Nephron (organoid): ENCODE measurements at regions not wholly inside any gene's neighbourhood (a gene's known extent, or its start where the extent isn't known, plus 50 kb on each side); places are given as distances from the start of the nearest gene placed in this dataset.

Experiments
- H3K27ac Mint-ChIP-seq, 3 experiments: 2 replicates each; pipeline ENCODE4 v1.8.0; 2020; ENCODE audit warnings: mixed read lengths in 3 of 3, mild to moderate bottlenecking in 2 of 3, moderate library complexity in 1 of 3
- H3K27me3 Mint-ChIP-seq: 2 replicates; pipeline ENCODE4 v1.8.0; 2021; ENCODE audit warnings: low read depth, mild to moderate bottlenecking, moderate library complexity, mixed read lengths
- H3K36me3 Mint-ChIP-seq: 2 replicates; pipeline ENCODE4 v1.8.0; 2020; ENCODE audit warnings: low read depth, mixed read lengths
- H3K4me1 Mint-ChIP-seq: 2 replicates; pipeline ENCODE4 v1.8.0; 2020; ENCODE audit warnings: mixed read lengths
- H3K4me3 Mint-ChIP-seq, 3 experiments: 2 replicates each; pipeline ENCODE4 v1.8.0; 2020; ENCODE audit warnings: mild to moderate bottlenecking in 3 of 3, mixed read lengths in 3 of 3, moderate library complexity in 2 of 3
- H3K9me3 Mint-ChIP-seq: 2 replicates; pipeline ENCODE4 v1.8.0; 2020; ENCODE audit warnings: mixed read lengths
- TF ChIP-seq, protein P1 (sequence below), 3 experiments: fragments of 200-600 bp; sonication (generic); IDR thresholded peaks; one replicate each; pipeline ENCODE4 v1.5.0; 2021; ENCODE audit warnings: antibody characterized with exemption in 3 of 3; ENCODE audit not compliant: unreplicated experiment in 3 of 3

DNA sequence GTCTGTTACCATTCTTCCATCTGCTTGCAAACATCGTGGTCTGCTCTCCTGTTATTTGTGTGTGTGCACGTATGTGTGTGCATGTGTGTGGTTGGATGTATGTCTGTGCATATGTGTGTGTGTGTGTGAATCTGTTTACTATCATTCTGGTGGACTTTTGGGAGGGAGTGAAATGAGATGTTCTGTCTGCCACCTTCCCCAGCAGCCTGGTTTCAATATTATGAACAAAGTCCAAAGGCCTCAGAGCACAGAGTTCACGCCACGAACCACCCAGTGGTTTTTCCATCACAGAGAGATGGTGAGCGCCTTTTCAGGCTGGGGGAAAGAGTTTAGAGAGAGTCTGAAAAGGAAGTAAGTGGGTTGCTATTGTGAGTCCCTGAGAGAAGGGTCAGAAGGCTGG lies 67.1 kb upstream of the YWHAQ start:
- Mint-ChIP-seq H3K36me3 (no peaks in the 10 kb centered on the region), H3K9me3 (peaks cover 14% of the 10 kb centered on the region), H3K4me3 (no peak overlapping the region), H3K27ac (no peak overlapping the region), H3K4me1 (no peaks in the 10 kb centered on the region), H3K27me3 (peaks cover 4% of the 10 kb centered on the region)
- TF ChIP-seq, protein P1, sequence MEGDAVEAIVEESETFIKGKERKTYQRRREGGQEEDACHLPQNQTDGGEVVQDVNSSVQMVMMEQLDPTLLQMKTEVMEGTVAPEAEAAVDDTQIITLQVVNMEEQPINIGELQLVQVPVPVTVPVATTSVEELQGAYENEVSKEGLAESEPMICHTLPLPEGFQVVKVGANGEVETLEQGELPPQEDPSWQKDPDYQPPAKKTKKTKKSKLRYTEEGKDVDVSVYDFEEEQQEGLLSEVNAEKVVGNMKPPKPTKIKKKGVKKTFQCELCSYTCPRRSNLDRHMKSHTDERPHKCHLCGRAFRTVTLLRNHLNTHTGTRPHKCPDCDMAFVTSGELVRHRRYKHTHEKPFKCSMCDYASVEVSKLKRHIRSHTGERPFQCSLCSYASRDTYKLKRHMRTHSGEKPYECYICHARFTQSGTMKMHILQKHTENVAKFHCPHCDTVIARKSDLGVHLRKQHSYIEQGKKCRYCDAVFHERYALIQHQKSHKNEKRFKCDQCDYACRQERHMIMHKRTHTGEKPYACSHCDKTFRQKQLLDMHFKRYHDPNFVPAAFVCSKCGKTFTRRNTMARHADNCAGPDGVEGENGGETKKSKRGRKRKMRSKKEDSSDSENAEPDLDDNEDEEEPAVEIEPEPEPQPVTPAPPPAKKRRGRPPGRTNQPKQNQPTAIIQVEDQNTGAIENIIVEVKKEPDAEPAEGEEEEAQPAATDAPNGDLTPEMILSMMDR (IDR thresholded peaks at IDR 0.05; ENCODE audit: unreplicated experiment in 3 of 3) = no peak

DNA sequence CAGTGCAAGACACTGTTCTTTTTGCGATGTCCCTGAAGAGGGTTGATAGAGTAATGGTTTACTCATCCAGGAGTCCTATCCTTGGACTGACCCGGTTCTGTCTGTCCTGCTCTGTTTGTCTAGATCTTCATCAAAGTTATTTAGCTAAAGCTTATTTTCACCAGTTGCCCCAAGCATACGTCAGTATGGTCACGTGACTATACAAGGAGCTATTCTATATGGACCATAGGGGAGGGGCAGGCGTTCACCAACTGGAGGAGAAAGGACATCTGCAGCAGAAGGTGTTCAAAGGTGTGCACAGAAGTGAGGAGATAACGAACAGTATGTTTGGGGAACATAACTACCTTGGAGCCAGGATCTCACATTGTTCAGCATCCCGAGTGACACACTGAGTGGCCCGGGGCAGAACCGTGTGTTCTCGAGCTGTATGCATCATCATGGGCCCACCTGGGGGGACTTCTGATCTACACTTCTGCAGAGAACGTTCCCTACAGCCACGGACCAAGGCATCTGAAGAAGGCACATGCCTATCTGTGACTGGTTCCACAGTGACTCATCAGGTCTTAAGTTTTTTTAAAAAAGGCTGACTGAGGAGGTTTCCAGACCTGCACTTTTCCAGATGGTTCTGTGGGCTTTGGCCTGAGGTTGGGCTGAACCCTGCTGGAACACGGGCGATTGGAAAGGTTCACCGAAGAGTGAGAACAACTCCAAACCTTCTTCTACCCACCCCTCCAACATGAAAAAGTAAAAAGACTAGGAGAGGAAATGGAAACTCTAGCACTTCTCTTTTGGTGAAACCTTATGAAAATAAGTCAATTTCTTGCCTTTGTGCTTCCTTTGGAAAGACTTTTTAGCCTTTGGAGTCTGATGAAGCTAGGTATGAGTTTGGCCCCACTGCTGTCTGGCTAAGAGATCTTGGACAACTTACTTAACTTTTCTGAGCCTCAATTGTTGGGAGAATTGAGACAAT lies 68.6 kb upstream of the YWHAQ start:
- Mint-ChIP-seq H3K27me3 (peaks cover 4% of the 10 kb centered on the region), H3K9me3 (peaks cover 14% of the 10 kb centered on the region), H3K27ac (no peak overlapping the region), H3K4me1 (no peaks in the 10 kb centered on the region), H3K4me3 (no peak overlapping the region), H3K36me3 (no peaks in the 10 kb centered on the region)
- TF ChIP-seq, protein P1 (IDR thresholded peaks at IDR 0.05; ENCODE audit: unreplicated experiment in 3 of 3) = no peak

DNA sequence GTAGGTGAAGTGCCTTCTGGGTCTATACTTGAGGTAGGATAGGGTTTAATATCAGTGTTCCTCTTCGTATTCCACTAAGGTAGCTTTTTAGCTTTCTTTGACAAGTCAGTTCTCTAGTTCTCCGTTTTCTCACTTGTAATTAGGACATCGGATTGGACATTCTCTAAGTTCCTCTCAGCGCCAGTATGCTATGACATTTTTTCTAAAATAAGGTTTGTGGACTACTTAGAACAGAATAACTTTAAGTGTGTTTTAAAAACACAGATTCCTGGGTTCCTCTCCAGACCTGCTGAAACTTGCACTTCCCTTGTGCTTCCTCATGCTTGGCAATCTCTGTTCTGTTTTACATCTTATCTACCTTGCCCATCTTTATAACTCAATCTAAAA lies 69.3 kb upstream of the YWHAQ start:
- H3K4me3 Mint-ChIP-seq = no peak overlapping the region
- H3K27ac Mint-ChIP-seq = no peak overlapping the region
- TF ChIP-seq, protein P1 (IDR thresholded peaks at IDR 0.05; ENCODE audit: unreplicated experiment in 3 of 3) = no peak
- peaks cover 4% of the 10 kb centered on the region for H3K27me3 Mint-ChIP-seq
- peaks cover 14% of the 10 kb centered on the region for H3K9me3 Mint-ChIP-seq
- no peaks in the 10 kb centered on the region for H3K36me3 Mint-ChIP-seq
- H3K4me1 Mint-ChIP-seq = no peaks in the 10 kb centered on the region

DNA sequence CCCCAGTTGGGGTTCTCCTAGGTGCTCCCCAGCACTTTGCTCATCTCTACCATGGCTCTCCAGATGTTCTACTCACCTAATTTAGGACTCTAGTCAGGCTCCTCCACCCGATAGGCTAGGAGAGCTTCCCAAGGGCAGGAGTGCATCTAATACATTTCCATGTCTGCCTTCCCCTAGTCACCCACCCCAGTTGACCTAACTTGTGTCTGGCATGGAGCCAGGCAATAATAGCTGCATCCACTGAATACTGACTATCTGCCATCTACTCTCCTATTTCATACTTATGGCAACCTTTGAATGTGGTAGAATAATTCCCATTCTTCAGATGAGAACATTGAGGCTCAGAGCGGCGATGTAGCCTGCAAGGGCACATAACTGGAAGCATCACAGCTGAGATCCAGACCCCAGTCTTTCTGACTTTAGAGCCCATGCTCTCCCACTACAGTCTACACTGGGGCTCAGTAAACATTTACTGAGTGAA lies 71.8 kb upstream of the YWHAQ start:
- Mint-ChIP-seq H3K4me3 (no peak overlapping the region), H3K4me1 (no peaks in the 10 kb centered on the region), H3K27ac (no peak overlapping the region), H3K9me3 (peaks cover 14% of the 10 kb centered on the region), H3K27me3 (no peaks in the 10 kb centered on the region), H3K36me3 (no peaks in the 10 kb centered on the region)
- TF ChIP-seq, protein P1 (IDR thresholded peaks at IDR 0.05; ENCODE audit: unreplicated experiment in 3 of 3) = no peak

DNA sequence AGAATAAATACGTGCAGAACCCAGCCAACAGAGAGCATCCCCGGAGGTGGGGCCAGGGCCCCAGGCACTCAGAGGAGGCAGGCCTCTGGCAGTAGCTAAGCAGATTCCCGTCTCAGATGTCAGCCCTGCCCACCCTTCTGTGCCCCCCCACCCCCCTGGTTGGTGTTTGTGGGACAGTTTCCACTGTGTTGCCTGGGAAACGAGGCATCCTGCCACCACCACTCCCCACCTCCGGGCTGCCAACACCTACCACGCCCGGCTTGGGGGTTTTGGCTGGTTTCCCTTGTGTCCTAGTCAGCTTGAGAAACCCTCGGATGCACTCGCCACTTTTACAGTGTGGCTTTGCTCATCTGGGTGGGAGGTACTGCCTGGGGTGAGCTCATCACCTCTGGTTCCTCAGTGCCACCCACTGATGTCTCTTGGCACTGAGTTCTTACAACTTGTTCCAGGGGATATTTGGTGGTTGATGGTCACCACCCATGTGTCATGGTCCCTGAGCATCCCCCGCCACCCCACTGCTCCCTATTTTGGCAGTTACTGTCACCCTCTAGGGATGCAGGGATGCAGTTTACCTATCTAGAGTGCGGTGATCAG lies 72.4 kb upstream of the YWHAQ start:
- H3K4me1 Mint-ChIP-seq = no peaks in the 10 kb centered on the region
- H3K36me3 Mint-ChIP-seq = no peaks in the 10 kb centered on the region
- H3K9me3 Mint-ChIP-seq = peaks cover 14% of the 10 kb centered on the region
- no peak overlapping the region for H3K4me3 Mint-ChIP-seq
- TF ChIP-seq, protein P1 (IDR thresholded peaks at IDR 0.05; ENCODE audit: unreplicated experiment in 3 of 3) = no peak
- H3K27me3 Mint-ChIP-seq = no peaks in the 10 kb centered on the region
- no peak overlapping the region for H3K27ac Mint-ChIP-seq
